HG02763 (cell line): ENCODE measurements at regions not wholly inside any gene's neighbourhood (a gene's known extent, or its start where the extent isn't known, plus 50 kb on each side); places are given as distances from the start of the nearest gene placed in this dataset.
A peak's percentile ranks its signal among the peaks of the same experiment; 100 is the strongest.

ENCODE experiments used
- ATAC-seq: cut with Tn5 transposase; IDR thresholded peaks from one replicate; pipeline ENCODE4 v1.9.1; 2021; ENCODE audit warnings: mild to moderate bottlenecking, moderate library complexity; ENCODE audit not compliant: unreplicated experiment

DNA sequence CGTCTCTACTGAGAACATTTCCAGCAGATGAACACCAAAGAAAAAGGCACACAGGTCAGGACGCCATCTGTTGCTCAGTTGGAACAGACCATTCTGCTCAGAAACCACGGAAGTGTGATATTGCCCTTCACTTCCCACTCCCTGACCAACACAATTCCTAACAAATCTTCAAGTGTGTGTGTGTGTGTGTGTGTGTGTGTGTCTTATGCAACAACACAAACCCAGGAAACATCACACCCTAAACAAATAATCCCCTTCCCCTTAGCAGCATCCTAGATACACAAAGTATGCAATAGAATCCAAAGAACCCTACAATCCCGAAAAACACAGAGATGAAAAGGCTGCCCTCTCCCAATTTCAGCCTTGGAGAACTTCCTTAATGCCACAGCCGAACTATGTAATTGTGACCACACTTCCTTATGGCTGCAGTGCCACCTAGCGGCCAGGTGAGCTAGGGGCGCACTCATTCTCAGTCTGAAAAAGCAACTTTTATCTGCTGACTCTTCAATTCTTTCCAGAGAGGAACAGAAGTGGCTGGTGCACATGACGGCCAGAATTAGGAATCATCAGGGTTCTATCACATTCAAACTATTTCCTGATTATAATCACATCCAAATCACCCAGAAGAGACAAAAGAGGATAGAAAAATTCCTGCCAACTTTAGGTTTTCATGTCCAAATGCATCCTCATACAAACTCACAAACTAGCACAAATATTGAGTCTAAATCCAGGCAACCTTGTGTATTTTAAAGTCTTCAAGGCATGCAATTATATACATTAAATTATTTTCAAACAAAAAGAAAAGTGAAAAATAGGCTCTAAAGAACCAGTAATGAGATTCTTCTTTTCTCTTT, 164.9 kb downstream of the DHX15 start:
- ATAC-seq = peak; percentile 87

DNA sequence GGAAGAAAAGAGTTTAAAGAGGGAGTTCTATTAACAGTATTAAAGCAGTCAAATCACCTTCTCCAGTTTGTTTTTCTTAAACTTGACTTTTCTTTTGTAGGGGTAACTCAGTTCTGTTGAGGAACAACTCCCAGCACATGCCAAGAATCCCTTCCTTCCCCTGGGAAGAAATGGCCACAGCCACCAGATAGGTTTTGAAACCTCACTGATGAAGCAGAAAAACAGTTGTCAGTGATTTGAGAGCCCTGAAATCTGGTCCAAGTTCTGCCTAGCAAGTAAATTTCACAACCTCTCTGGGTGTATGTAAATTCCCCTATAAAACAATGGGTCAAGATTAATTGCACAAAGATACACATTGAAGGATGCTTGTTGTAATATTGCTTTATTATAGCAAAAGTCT, 167.1 kb downstream of the DHX15 start:
- ATAC-seq = no peak

GRCh38 chr4:24416293-24416692, 168.1 kb downstream of the DHX15 start:
- ATAC-seq = no peak

DNA sequence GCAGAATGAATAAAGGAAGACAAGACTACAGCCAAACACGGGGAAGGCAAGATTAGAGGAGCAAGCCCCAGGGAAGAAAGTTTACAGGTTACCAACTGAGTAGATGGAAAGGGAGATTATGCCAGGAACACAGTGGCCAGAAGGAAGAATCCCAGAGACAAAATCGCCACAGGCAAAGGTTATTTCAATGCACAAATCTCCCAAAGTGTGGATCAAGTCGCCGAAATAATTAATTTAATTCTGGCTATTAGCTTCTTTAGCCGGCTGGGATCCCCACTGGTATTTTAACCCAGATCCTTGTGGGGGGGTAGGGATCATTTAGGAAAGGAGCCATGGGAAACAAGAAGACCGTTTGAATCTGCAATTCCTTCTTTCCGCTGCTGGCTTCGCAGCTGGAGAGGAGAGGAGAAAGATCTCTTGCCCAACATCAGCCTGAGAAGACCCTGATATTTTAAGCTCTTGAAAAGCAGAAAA, 171.0 kb downstream of the DHX15 start:
- ATAC-seq = no peak

- ATAC-seq = no peak
These were observed 172.5 kb downstream of the DHX15 start for GRCh38 chr4:24411806-24412205.

- no peak for ATAC-seq
These were observed 173.1 kb downstream of the DHX15 start for GRCh38 chr4:24411299-24411698.

DNA sequence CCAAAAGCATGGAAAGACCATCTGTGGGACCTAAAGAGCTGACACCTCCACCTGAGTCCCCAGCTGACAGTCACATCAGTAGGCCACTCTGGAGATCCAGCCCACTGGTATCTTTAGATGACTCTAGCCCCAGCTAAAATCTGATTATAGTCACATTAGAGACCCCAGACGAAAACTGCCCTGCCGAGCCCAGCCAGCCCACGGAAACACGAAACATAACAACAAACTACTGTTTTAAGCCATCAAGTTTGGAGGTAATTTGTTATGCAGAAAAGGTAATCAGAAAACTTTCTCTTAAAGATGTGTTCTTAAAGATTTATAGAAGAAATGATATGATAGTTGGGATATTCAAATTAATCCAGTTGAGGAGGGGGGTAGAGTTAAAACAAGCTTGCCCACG, 175.7 kb downstream of the DHX15 start:
- no peak for ATAC-seq

DNA sequence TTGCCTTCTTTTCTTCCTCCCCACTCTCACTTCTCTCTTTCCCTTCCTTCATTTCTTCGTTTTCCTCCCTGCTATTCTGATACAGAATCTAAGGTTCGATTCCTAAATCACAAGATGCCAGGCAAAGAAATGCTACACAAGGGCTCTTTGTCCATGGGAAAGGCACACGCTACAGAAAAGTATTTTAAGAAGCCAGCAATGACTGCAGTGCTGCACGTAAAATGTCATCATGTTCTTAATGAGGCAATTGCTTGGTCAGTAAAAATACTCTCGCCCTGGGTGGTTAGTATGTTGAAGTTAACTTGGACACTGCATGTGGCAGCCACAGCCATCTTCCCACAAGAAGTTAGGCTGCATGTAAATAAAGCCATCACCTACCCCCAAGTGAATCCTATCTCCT, 178.4 kb downstream of the DHX15 start:
- no peak for ATAC-seq

GRCh38 chr4:24405341-24405740, 179.0 kb downstream of the DHX15 start:
- ATAC-seq = no peak

DNA sequence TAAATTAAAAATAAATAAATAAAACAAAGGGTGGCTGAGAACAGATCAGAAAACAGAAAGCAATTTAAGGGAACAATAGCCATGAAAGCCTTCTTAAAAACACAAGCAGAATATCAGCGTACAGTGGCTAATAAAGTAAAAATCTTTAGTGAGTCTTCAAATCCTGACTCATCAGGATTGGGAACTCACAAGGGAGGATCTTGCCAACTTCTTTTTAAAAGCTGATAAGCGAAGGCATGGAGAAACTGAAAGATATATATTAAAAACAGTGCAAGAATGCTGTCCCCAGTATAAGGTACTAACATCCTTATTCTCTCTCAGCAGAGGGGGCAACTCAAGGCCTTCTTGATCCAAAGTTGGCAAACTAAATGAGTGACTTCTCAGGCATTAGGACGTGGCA, 180.1 kb downstream of the DHX15 start:
- no peak for ATAC-seq

DNA sequence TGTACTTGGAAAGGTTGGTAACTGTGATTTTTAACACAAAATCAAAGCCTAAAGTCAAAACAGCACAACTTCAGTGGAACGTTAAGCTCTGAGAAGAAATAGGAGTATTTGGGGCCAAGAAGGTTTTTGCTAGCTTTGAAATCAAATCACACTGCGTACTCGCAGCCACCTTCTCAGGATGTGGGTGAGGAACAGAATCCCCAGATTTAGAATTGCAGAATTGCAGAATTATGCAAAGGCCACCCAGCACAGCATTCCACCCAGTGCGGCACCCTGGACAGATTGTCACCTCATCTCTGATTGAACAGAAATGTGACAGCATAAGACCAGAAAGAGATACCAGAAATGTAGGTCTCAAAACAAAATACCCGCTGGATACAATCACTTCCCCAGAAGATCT, 181.1 kb downstream of the DHX15 start:
- ATAC-seq = no peak

DNA sequence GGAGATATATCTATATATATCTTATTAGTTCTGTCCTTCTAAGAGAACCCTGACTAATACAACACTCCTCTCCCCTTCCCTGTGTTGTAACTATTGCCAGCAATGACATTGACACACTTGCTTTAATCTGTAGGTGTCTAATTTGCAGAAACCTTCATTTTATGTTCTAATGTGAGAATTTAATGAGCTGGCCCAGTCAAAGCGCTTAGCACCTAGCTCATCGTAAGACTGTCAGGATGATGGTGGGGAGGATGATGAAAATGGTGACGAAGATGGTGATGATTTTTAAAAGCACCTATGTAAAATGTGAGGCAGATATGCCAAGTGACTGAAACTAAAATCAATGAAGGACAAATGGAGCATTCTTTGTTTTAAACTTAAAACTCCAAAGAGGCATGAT, 183.8 kb downstream of the DHX15 start:
- no peak for ATAC-seq

DNA sequence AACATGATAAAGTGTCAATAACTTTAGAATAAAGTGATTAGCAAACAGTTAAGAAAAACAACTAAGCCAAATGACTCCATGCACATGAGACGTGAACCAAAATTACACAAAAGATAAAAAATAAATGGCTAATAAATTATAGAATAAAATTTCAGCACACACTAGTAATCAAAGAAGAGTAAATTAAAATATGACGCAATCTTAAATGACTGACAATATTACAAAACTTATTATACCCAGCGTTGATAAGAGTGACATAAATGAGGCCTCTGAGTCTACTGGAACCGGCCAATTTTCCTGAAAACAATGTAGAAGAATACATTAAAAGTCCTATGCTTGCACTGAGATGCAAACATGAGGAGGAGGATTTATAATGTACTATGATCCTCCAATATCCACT, 187.4 kb downstream of the DHX15 start:
- no peak for ATAC-seq

DNA sequence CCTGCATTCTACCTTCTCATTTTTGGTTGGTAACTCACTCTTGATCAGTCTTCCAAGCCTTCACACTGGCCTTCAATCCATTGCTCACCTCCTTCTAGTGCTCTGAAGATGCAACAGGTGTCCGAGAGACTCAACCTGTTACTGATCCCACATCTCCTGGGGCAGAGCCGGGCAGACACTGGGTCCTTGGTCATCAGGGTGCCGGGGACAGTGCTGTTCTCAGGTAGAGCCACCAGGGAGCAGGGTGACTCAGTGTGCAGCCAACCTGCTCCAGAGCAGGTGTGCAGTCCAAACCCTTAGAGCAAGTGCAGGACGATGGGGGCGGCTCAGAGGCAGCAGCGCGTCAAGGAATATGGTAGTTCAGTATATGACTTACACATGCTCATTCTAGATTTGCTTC, 188.4 kb downstream of the DHX15 start:
- ATAC-seq = no peak

GRCh38 chr4:24394041-24394440, 190.3 kb downstream of the DHX15 start:
- ATAC-seq = no peak

DNA sequence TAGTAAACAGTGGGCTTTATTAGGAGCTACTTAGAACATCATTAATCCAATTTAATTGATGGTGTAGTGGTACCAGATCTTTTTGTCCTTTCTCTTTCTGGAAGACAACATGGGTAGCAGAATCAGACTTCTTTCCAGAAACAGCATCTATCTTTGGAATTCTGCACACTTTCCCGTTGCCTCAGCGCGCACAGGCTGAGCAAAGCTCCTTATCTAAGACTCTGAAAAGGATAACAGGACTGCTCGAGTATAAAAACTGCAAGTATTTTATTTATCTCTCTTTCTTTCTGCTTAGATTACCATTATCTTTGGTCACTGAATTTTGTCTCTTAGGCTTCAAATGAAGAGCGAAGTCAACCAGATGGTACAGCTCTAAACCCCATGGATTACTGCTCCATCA, 191.7 kb downstream of the DHX15 start:
- no peak for ATAC-seq

DNA sequence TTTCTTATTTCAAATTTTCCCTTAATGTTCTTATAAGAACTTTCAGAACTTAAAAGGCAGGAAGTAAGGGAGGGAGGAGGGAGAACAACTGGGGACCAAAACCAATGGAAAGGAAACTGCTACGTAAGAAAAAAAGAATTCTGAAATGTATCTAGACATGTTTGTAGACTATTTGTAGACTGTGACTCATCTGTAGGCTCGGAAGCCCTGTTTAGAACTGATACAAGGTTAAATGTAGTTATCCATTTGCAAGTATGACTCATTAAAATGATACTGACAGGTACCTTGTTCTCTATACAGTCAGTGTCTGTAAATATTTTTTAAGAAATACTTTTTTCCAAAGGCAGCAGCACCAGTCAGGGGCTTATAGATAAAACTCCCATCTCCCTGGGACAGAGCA, 202.0 kb downstream of the DHX15 start:
- peak; percentile 99 for ATAC-seq

GRCh38 chr4:24380957-24381665, 203.2 kb downstream of the DHX15 start:
- ATAC-seq = no peak

GRCh38 chr4:24373704-24374103, 210.7 kb downstream of the DHX15 start:
- ATAC-seq = no peak

- ATAC-seq = no peak
These were observed 211.5 kb downstream of the DHX15 start for GRCh38 chr4:24372881-24373280.

- ATAC-seq = no peak
These were observed 212.0 kb downstream of the DHX15 start for GRCh38 chr4:24372341-24372740.

DNA sequence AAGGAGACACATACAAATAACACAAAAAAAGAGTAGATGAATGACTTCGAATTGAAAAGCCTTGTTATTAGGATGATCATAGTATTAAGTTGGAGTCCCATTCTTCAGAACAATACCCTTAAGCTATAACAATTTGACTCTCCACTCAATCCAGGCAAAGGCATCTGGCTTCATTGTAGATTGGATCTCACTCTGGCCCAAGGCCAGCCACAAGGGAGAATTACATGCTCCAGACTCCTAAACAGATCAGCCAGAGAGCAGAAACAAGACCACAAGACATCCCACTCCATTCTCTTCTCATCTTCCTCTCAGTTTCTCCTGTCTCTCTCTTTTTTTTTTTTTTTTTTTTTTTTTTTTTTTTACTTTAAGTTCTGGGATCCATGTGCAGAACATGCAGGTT, 213.9 kb downstream of the DHX15 start:
- no peak for ATAC-seq
